ENCODE measurements at regions not wholly inside any gene's neighbourhood (a gene's known extent, or its start where the extent isn't known, plus 50 kb on each side); places are given as distances from the start of the nearest gene placed in this dataset.

GRCh38 chr9:134538856-134539566 is 102.6 kb upstream of the COL5A1 start:
- peak overlapping the region; percentile 38 to 89 (median 81) for H3K27ac ChIP-seq
- WGBS, 2 donors = 72 to 73% methylated on average over 20 to 21 of the region's 21 CpGs
- peak; percentile 13 to 56 for TF ChIP-seq EP300 (IDR thresholded peaks at IDR 0.05)
- no peak for TF ChIP-seq POLR2A (IDR thresholded peaks at IDR 0.05)
- no peak for TF ChIP-seq CTCF (IDR thresholded peaks at IDR 0.05)

GRCh38 chr9:134539586-134540194 is 101.9 kb upstream of the COL5A1 start:
- TF ChIP-seq EP300 (IDR thresholded peaks at IDR 0.05) (no peak), CTCF (IDR thresholded peaks at IDR 0.05) (no peak), POLR2A (IDR thresholded peaks at IDR 0.05) (no peak)
- WGBS, 2 donors = 45 to 67% methylated on average over 11 of the region's 11 CpGs
- no peak overlapping the region for H3K4me3 ChIP-seq
- H3K27me3 ChIP-seq = no peaks in the 10 kb centered on the region
- peak overlapping the region in 3 of 4 donors; percentile 4 to 89 (median 85) for H3K27ac ChIP-seq
- H3K9me3 ChIP-seq = no peaks in the 10 kb centered on the region
- peaks cover 0 to 75% (median 40%) of the 10 kb centered on the region in 4 donors for H3K4me1 ChIP-seq
- DNase-seq (ENCODE audit: low spot score in 2 of 2) = no peak
- H3K36me3 ChIP-seq = no peaks in the 10 kb centered on the region

More at GRCh38 chr9:134538856-134539566, 102.6 kb upstream of the COL5A1 start:
- H3K36me3 ChIP-seq = no peaks in the 10 kb centered on the region
- no peaks in the 10 kb centered on the region for H3K9me3 ChIP-seq
- no peak for DNase-seq (ENCODE audit: low spot score in 2 of 2)
- peaks cover 0 to 75% (median 39%) of the 10 kb centered on the region in 4 donors for H3K4me1 ChIP-seq
- H3K27me3 ChIP-seq = peaks cover 0 to 5% of the 10 kb centered on the region in 2 donors
- no peak overlapping the region for H3K4me3 ChIP-seq

- Histone ChIP-seq H3K4me3 (no peak overlapping the region), H3K9me3 (no peaks in the 10 kb centered on the region), H3K27ac (peak overlapping the region in 3 of 4 donors; percentile 4 to 89 (median 85)), H3K36me3 (no peaks in the 10 kb centered on the region), H3K27me3 (no peaks in the 10 kb centered on the region), H3K4me1 (peaks cover 0 to 75% (median 42%) of the 10 kb centered on the region in 4 donors)
- TF ChIP-seq POLR2A (IDR thresholded peaks at IDR 0.05) = no peak
- TF ChIP-seq EP300 (IDR thresholded peaks at IDR 0.05) = no peak
- no peak for TF ChIP-seq CTCF (IDR thresholded peaks at IDR 0.05)
- no peak for DNase-seq (ENCODE audit: low spot score in 2 of 2)
- WGBS, 2 donors = 51 to 56% methylated on average over 18 of the region's 19 CpGs
These were observed 101.1 kb upstream of the COL5A1 start for GRCh38 chr9:134540276-134541096.

- H3K4me3 ChIP-seq = no peak overlapping the region
- no peaks in the 10 kb centered on the region for H3K9me3 ChIP-seq
- peak overlapping the region in 3 of 4 donors; percentile 4 to 89 (median 85) for H3K27ac ChIP-seq
- no peaks in the 10 kb centered on the region for H3K27me3 ChIP-seq
- WGBS, 2 donors = 78 to 82% methylated on average over 24 of the region's 24 CpGs
- TF ChIP-seq CTCF (IDR thresholded peaks at IDR 0.05) (no peak), POLR2A (IDR thresholded peaks at IDR 0.05) (no peak), EP300 (IDR thresholded peaks at IDR 0.05) (no peak)
- H3K36me3 ChIP-seq = no peaks in the 10 kb centered on the region
- peaks cover 0 to 76% (median 44%) of the 10 kb centered on the region in 4 donors for H3K4me1 ChIP-seq
- no peak for DNase-seq (ENCODE audit: low spot score in 2 of 2)
These were observed 100.4 kb upstream of the COL5A1 start for GRCh38 chr9:134541097-134541747.
